ENCODE measurements at regions not wholly inside any gene's neighbourhood (a gene's known extent, or its start where the extent isn't known, plus 50 kb on each side); places are given as distances from the start of the nearest gene placed in this dataset.

DNA sequence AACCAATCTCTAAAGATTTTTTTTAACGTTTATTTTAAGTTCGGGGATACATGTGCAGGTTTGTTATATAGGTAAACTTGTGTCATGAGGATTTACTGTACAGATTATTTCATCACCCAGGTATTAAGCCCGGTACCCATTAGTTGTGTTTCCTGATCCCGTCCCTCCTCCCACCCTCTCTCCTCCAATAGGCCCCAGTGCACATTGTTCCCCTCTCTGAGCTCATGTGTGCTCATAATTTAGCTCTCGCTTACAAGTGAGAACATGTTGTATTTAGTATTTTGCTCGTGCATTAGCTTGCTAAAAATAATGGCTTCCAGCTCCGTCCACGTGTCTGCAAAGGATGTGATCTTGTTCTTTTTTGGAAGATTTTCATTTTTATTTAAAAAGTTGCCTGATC, 2309.4 kb upstream of the AGA start:
- DNase-seq, result no peak

DNA sequence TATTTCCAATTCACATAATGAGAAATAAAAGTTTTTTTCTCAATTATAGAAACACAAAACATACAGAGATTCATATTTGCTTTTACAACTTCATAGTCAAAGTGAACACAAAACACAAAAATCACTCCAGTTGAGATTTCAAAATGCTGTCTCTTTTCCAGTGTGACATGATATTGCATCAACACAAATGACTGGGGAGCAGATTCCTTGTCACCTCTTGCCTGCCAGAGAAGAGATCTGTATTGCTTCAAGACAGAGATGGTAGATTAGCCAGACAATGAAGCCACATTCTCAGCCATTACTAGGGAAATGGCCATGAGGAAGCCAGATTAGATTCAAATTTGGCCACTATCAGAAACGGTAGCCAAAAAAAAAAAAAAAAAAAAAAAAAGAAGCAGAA, 2313.1 kb upstream of the AGA start:
- DNase-seq, result no peak

DNA sequence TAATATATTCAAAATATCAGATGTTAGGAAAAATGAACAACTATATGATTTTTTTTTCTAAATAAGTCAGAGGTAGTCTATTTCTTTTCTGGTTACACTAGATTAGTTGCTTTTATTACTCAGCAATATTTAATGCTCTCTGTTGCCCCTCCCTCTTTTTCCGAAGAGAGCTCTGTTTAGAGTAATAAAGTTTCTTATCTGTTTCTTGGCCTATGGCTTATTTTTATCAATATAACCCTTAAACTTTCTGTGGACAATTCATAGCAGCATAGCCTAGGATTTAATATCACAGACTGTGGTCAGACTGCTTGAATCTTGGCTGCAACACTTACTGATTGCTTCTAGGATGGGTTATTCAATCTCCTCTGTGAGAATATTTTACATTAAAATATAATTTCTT, 2315.4 kb upstream of the AGA start:
- no peak for DNase-seq

DNA sequence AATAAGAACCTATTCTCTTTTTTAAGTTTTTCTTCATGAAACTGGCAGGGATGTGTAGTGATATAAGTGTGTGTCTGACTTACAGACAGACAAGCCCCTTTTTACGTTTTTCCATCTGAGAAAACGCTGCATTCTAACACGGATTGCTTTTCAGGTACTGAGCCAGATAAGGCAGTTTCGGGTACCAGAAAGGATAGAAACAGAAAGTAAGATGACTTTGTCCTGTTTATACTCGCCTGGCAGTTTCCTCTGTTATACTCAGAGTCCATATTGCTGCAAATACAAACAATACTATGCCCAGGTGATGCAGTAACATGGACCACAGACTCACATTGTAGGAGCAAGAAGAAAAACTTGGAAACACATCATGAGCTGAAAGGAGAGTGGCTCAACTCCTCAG, 2320.6 kb upstream of the AGA start:
- DNase-seq, result no peak

DNA sequence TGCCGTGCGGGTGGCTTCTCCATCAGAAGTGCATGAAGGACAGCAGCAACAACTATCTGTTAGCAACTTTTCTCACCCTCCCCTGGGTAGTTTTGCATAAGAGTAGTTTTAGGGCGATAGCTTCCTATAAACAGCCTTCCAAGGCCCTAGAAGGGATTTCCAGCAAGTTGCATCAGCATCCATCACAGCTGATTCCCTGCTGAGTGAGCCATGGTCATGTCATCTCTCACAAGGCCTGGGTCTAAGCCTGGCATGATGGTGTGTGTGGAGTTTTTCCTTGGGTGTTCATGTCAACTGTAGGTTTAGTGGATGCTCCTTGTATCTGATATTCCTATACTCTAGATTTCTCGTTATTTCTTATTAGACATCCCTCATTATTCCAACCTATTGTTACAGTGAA, 2324.7 kb upstream of the AGA start:
- DNase-seq, result no peak

DNA sequence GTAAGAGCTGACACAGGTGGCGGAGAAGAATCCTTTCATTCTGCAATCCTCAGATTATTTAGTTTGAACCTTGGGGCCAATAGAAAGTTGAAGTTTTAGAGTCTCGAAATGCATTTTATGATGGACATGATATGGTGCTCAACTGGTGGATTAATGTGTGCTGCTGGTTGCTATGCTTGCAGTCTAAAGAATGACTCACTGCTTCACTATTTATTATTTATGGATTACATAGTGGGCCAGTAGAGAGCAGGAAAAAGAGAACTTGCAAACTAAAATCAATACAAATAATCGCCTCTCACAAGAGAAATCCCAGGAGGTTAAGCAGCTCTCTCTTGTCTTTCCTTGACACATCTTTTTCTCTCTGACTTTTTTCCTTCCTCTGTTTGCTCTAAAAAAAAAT, 2326.8 kb upstream of the AGA start:
- no peak for DNase-seq

DNA sequence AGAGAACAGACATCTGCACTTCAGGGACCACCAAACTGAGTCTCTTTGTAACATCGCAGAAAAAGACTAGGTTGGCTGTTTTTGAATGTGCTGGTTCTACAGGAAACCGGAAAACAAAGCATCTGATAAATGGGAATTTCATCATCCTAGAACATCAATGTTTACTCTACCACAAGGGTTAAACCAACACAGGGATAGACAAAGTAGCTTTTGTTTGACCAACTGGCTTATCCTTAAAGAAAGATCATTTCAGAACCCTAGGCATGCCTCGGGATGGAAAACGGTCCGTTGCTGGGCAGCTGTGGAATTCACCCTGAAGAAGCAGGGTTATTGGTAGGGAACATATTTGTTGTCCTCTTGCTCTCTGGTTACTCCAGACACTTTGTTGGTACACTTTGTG, 2355.5 kb upstream of the AGA start:
- DNase-seq, result no peak

DNA sequence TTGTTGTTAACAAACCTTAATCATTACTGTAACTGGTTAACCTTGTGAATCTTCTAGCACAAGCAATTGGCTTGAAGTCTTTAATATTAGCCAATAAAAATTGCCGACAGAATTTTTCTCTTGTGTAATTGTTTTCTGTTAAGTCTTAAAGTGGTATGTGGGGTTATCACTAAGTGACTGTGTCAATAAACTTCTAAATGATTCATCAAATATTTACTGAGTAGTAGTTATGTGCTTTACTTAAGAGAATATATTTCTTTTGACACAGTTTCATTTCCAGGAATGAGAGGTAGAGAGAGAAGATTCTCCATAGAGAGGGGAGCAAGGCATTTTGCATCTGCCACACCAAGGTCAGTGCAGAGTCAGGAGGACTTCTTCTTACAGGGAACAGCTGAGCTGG, 2361.6 kb upstream of the AGA start:
- no peak for DNase-seq

DNA sequence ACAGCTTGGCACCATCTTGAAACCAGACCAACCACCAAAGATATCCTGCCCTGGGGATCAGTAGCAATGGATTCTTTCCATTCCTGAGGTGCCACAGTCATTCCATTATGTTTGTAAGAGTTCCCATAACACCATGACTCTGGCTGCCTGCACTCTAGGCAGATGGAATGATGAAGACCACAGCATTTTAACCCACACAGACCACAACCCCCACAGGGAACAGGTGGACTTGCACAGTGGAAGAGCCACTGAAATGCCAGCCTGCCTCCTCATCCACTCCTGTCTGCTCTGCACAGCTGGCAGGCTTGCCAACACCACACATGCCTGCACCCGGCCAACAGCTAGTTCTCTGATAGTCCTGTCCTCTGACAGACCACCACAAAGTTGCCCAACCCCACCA, 2362.2 kb upstream of the AGA start:
- no peak for DNase-seq

DNA sequence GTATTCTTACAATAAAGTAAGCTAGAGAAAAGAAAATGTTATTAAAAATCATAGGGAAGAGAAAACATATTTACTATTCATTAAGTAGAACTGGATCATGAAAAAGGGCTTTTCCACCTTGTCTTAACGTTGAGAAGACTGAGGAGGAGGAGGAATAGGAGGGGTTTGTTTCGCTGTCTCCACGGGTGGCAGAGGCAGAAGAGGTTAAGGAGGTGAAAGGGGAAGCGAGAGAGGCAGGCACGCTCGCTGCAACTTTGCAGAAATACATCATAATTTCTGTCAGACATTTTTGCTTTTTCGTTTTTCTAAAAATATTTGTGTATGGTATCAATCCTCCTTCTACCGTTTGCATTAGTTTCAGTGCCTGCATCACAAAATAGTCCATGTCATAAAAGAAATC, 2375.1 kb upstream of the AGA start:
- no peak for DNase-seq

DNA sequence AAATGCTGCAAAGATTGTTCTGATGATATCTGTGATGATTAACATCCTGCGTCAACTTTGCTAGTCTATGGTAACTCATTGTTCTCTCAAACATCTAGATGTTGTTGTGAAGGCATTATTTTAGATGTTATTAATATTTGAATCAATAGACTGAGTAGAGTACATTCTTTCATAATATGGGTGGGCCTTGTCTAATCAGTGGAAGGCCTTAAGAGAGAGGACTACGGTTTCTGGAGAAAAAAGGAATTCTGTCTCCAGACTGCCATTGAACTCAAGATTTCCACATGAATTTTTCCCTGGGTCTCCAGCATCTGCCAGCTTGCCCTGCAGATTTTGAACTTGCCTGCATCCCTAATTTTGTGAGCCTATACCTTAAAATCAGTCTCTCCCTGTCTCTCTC, 2381.1 kb upstream of the AGA start:
- no peak for DNase-seq

DNA sequence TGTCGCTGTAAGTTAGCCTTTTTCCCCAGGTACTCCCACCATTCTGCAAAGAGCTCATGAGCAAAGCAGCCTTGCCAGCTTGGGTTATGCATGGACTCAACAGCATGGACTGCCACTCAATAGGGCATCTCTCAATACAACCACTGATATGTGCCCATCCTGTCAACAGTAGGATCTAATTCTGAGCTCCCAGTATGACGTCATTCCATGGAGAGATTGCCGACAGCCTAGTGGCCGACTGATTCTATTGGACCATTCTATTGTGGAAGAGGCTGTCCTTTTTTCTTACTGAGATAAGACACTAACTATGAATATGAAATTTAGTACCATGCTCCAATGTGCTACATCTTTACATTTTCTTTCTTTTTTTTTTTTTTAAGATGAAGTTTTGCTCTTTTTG, 2389.0 kb upstream of the AGA start:
- DNase-seq, result no peak

DNA sequence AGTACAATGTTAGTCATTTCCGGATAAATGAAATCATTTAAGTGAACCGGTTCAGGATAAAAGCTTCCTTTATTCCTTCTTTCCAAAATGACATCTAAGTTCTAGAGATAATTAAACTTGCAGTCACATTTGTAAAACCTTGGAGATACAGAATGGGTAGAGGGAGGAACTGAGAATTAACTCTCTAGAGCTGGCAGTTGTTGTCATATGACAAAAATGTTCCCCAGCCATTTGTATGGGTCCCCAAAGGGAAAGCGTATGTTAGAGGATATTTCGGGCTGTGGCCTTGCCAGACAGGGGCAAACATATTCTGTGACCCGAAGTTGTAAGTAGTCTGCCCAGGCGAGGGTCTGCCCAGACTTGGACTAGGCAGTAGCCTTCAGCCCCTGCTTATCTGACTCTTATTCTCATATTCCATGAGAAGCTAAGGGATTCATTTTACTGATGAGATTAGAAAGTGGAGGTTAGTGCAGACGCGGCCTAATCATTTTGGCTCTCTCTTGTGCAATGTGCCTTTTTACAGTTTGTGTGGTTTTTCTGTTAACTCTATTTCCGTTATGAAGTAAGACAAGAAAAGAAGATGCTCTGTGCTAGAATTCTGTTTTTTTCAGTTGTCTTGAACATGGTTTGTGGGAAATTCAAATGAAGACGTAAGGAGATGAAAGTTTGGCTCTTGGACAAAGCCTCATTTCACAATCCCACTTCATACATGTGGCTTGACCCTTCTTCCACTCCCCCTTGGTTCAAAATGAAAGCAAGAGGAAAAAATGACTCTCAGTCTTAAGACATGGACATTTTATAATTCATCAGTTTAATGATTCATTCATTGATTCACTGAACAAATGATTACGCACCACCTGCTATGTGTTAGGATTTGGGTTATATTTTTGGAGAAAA, 2394.2 kb upstream of the AGA start:
- DNase-seq, result no peak

DNA sequence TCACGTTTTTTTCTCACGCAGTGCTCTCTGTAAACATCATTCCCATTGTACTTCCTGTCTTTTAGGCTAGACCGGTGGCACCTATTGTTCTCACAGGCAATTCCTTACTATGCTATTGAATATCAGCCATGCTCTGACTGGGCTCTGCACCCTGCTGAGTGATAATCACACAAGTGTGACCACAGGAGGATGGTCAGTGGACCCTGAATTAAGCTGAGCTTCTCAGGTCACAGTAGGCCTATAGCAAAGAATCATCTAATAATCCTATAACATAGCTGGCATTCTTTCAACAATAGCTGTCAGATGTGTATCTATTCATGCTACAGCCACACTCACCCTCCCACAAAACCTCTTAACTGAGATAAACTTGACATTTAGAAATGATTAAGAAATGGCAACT, 2399.8 kb upstream of the TENM3 start:
- DNase-seq, result no peak

DNA sequence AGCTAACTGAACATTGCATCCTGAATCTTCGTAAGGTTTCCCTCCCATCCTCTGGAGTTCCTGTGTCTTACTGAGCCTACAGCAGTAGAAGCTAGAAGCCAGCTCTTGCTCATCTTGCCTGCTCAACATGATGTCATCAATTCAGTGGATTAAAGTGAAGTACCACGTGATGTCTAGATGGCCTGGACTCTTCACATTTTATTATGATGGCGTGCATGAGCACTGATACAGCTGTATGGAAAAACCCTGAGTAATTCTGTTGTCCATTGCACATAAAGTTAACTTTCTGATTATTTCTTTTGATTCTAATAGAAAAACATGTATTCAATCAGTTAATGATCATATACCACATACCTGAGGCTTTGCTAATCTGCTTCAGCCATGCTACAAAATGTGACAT, 2387.7 kb upstream of the TENM3 start:
- DNase-seq, result no peak

DNA sequence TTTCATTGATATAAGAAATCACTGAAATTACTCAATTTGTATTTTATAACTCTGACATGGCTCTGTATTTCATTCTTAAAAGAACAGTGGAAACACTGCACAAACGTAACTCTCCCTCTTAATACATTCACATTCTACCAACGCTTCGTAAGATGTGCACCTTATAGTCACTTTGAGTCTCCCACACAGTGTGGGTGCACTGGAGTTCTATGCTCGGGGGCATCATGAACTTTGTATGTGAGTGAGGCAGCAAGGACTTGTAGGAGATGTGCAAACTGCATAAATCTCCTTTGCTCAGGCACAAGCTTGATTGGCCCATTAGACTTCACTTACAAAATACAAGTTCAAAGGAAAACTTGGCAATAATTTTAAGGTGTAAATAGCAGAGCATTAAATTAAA, 2385.0 kb upstream of the TENM3 start:
- no peak for DNase-seq

DNA sequence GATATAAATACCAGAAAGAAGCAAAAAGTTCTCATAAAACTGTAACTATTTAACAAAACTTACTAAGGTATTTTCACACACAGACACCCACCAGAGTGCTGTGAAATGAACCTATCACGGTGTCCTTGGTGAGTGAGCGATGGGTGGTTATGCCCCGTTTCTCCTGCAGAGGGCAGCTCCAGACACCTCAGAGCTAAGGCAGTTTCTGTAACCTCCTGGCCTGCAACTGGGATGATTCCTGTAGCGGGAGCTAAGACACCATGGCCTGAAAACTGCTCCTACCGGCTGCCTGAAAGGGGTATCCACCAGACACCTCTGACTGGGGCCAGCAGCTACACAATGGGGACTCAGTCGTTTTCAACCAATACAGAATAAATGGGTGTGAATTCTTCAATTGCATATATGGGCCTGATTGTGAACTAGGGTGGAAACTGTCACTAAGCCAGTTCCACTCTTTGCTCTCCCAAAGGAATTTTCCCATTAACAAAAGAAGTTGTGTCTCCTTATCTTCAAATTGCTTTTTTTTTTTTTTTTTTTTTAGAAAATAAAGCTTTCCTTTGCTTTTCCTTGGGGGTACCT, 2375.8 kb upstream of the TENM3 start:
- no peak for DNase-seq

DNA sequence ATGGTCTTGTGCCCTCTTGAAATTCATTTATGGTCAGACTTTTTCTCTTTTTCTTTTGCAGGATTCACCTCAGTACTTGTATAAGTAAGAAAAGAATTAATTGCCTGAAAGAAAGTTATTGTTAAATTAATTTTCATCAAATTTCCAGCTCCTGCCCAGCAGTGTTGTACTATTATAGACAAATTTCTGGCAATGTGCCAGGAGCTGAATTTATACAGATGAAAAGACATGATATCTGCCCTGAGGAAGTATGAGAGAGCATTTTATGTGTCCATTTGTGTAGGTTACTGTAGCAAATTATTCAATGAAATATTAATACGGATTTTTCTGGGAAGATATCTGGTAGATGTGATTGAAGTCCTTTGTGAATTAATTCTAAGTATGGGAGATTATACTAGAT, 2371.5 kb upstream of the TENM3 start:
- no peak for DNase-seq

DNA sequence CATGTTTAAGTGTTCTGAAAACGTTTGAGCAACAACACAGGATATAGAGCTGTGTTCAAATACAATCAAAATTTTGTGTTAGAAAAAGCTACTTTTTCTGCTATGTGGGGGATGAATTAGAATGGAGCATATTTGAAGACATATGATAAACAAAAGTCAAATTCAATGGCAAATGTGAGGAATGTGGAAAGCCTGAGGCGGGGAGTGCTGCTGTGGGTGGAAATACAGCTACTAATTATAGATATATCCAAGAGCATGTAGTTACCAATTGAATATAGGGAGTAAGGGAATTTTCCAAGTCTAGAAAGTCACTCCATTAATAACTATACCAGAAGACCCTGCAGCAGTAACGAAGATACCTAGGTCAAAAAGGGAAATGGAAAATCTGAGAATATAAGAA, 2370.4 kb upstream of the TENM3 start:
- DNase-seq, result no peak

DNA sequence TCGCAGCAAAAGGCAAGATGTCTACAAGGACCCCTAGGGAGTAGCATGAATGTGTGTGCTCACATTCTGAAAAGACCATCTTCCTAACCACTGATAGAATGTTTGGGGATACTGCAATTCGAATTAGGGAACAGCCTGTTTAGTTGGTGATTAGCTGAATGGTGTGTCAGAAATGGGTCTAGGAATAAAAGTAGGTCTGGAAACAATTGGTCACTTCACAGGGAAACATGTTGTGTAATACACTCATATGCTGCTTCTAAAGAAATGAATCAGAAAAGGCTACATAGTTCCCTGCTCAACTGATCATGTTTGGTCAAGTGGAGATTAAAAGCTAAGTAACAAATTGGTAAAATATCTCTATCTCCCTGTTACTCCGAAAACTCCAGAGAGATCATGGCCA, 2362.4 kb upstream of the TENM3 start:
- DNase-seq, result no peak

DNA sequence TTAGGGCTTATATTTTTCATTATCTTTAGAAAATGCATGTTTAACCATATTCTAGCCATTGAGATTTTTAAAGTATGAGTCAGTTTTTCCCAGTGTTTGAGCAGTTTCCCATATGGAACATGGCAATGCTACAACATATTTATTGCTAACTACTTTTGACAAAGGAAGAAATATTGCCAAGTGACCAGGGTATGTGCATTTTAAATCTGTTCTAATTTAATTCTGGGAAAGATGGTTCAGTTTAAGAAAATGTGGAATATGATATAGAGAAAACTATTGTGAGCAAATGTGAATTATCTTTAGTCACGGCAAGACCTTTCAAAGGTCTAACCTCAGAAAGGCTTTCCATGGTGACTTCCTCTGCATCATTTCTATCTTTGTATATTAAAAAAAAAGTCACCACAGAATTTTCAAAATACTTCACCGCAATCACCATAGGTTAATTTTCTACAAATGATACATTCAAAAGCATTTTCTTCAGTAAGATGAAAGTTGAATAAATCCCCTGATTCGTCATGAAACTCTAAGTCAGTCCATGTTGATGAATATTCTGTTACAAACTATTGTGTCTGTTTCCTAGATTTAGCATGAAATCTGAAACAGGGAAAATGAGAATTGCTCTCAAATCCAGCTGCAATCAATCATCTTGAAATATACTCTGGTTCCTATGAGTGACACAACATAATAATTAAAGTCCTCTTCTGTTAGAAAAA, 2349.0 kb upstream of the TENM3 start:
- DNase-seq, result no peak

DNA sequence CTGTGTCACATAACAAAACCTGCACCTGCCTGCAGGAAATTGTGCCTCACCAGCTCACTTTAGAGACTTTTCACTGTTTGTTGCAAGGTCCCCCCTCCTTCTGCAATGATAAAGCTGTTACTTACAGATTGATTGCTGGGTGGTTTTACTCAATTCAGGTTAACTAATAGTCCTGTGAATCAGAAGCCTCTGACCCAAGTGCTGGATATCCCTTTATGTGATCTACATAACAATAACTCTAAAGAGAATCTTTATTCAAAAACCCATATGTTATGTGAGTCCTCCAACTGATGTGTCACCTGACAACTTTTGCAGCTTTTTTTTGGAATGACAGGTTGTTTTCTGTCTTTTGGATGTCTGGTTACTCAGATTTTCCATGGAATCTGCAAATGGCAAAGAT, 2323.6 kb upstream of the TENM3 start:
- no peak for DNase-seq

DNA sequence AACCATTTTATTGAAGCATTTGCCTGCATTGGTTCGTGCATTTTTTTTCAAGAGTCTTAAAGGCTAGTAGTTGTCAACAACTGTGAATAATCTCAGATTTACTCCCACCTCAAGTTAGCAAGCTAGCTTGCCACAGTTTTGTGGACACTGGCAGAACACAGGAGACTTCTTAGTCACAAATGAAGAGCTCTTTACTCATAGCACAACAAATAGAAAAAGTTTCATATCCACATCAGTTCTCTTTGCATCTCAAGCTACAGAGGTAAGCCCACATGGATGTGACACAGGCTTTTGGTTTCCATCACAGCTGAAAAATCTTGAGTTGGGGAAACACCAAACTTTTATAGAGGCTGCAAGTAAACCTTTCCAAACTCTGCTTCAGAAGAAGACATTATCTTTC, 2315.7 kb upstream of the TENM3 start:
- DNase-seq, result no peak

DNA sequence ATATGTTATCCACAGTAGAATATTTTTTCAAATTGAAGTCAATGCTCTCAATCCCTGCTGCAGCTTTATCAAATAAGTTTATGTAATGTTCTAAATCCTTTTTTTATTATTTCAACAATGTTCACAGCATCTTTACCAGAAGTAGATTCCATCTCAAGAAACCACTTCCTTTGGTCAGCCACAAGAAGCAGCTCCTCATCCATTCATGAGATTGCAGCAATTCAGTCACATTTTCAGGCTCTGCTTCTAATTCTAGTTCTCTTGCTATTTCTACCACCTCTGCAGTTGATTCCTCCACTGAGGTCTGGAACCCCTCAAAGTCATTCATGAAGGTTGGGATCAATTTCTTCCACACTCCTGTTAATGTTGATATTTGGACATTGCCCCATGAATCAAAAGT, 2301.3 kb upstream of the TENM3 start:
- no peak for DNase-seq

All from CD4-positive, alpha-beta T cell treated with Interleukin-10 for 1 hour (primary cell).